ENCODE measurements at regions not wholly inside any gene's neighbourhood (a gene's known extent, or its start where the extent isn't known, plus 50 kb on each side); places are given as distances from the start of the nearest gene placed in this dataset.

- TF ChIP-seq RNF219 (CRISPR knock-in tag; IDR thresholded peaks at IDR 0.05) (no peak), ZNF329 (CRISPR knock-in tag; IDR thresholded peaks at IDR 0.05; ENCODE audit: low read depth) (no peak), YEATS2 (CRISPR knock-in tag; IDR thresholded peaks at IDR 0.05; ENCODE audit: borderline replicate concordance) (no peak), KIAA2018 (CRISPR knock-in tag; IDR thresholded peaks at IDR 0.05; ENCODE audit: borderline replicate concordance) (no peak), CBX5 (CRISPR knock-in tag; IDR thresholded peaks at IDR 0.05; ENCODE audit: borderline replicate concordance) (no peak), SAFB2 (CRISPR knock-in tag; IDR thresholded peaks at IDR 0.05; ENCODE audit: borderline replicate concordance, low read depth) (no peak), POLR2AphosphoS2 (IDR thresholded peaks at IDR 0.05; ENCODE audit: low read depth, low read length) (no peak), ZNF597 (CRISPR knock-in tag; IDR thresholded peaks at IDR 0.05) (no peak), ZSCAN30 (CRISPR knock-in tag; IDR thresholded peaks at IDR 0.05) (no peak), ZBTB38 (CRISPR knock-in tag; IDR thresholded peaks at IDR 0.05) (no peak), ZNF546 (CRISPR knock-in tag; conservative IDR thresholded peaks at IDR 0.05) (no peak), DBP (CRISPR knock-in tag; IDR thresholded peaks at IDR 0.05; ENCODE audit: not compliant biosample characterization) (no peak), LCORL (IDR thresholded peaks at IDR 0.05) (no peak; the same call in 1 of the 2 replicates), LCORL (CRISPR knock-in tag; IDR thresholded peaks at IDR 0.05) (peak; percentile 74), SMC3 (IDR thresholded peaks at IDR 0.05; ENCODE audit: low read length) (0 out of 2 replicates have a peak, but pooled peaks have one; percentile 6), SSRP1 (CRISPR knock-in tag; IDR thresholded peaks at IDR 0.05) (no peak), TAF1 (CRISPR knock-in tag; IDR thresholded peaks at IDR 0.05) (no peak)
These were observed 50.3 kb upstream of the ATP13A3 start (continued) for GRCh38 chr3:194536871-194537637.
